H1 (cell line): ENCODE measurements at regions not wholly inside any gene's neighbourhood (a gene's known extent, or its start where the extent isn't known, plus 50 kb on each side); places are given as distances from the start of the nearest gene placed in this dataset.

Source experiments
- CTCF ChIA-PET: fragments of 300-600 bp; sonication (Branson Sonifier 250); formaldehyde crosslinking; loops from one replicate; lab custom pipeline; 2021; ENCODE audit not compliant: partially characterized antibody; lab: Charles Lee
- POLR2A ChIA-PET: fragments of 300-600 bp; sonication (Branson Sonifier 250); formaldehyde crosslinking; loops from one replicate; lab custom pipeline; 2021; ENCODE audit warnings: inconsistent platforms; ENCODE audit not compliant: partially characterized antibody; lab: Charles Lee
- DNase-seq, 2 experiments: peaks; one replicate each; pipeline versions ENCODE4 v3.0.0 to v3.0.0-alpha.2; 2010 to 2022; ENCODE audit warnings: low spot score in 2 of 2, low read depth in 1 of 2, mixed read lengths in 1 of 2
- FAIRE-seq: peaks from 2 replicates; lab custom pipeline; 2011; peaks lifted over from hg19 to GRCh38; lab: Jason Lieb, UNC
- H2AFZ ChIP-seq: 2 replicates; pipeline ENCODE4 v1.8.1; 2012; ENCODE audit warnings: low read length, inconsistent platforms
- H2AK5ac ChIP-seq: 2 replicates; pipeline ENCODE4 v1.6.1; 2013; ENCODE audit warnings: low read depth, low read length
- H2BK120ac ChIP-seq: replicated peaks from 2 replicates; pipeline ENCODE3; 2013; ENCODE audit warnings: low read depth, low read length, inconsistent platforms
- H2BK12ac ChIP-seq: 2 replicates; pipeline ENCODE4 v1.6.1; 2013; ENCODE audit warnings: low read depth, low read length
- H2BK15ac ChIP-seq: 2 replicates; pipeline ENCODE4 v1.6.1; 2013; ENCODE audit warnings: low read length
- H2BK20ac ChIP-seq: 2 replicates; pipeline ENCODE4 v1.6.1; 2013; ENCODE audit warnings: low read length
- H2BK5ac ChIP-seq: 2 replicates; pipeline ENCODE4 v1.6.1; 2013; ENCODE audit warnings: low read depth, low read length
- H3K14ac ChIP-seq: 2 replicates; pipeline ENCODE4 v1.6.1; 2013; ENCODE audit warnings: inconsistent platforms; ENCODE audit not compliant: insufficient read length
- H3K18ac ChIP-seq: 2 replicates; pipeline ENCODE4 v1.6.1; 2013; ENCODE audit warnings: low read length; ENCODE audit errors: extremely low read depth
- H3K23ac ChIP-seq: 2 replicates; pipeline ENCODE4 v1.6.1; 2013; ENCODE audit warnings: inconsistent platforms; ENCODE audit not compliant: insufficient read length
- H3K23me2 ChIP-seq: 2 replicates; pipeline ENCODE4 v1.6.1; 2013; ENCODE audit warnings: low read depth, low read length
- H3K27ac ChIP-seq: 2 replicates; pipeline ENCODE4 v1.6.1; 2011; ENCODE audit warnings: low read depth, low read length, inconsistent platforms
- H3K27me3 ChIP-seq, 4 experiments: replicated peaks in 1 of 4; 1 replicate in 1 of 4; 2 replicates in 3 of 4; pipeline versions ENCODE4 v1.6.1 to v1.8.1; 2011 to 2013; ENCODE audit warnings: low read length in 3 of 4, mild to moderate bottlenecking in 3 of 4, inconsistent platforms in 2 of 4, mixed read lengths in 2 of 4, moderate library complexity in 1 of 4; ENCODE audit not compliant: control insufficient read depth in 3 of 4, insufficient read depth in 3 of 4; ENCODE audit errors: extremely low read depth in 1 of 4
- H3K36me3 ChIP-seq, 4 experiments: 2 replicates each; pipeline versions ENCODE4 v1.6.1 to v1.8.1; 2011 to 2013; ENCODE audit warnings: mild to moderate bottlenecking in 4 of 4, low read length in 3 of 4, moderate library complexity in 2 of 4, control low read depth in 1 of 4, inconsistent platforms in 1 of 4; ENCODE audit not compliant: insufficient read depth in 4 of 4, control insufficient read depth in 2 of 4
- H3K4ac ChIP-seq: replicated peaks from 2 replicates; pipeline ENCODE3; 2013; ENCODE audit warnings: low read length, low read depth, mixed read lengths, inconsistent platforms; ENCODE audit not compliant: insufficient read length
- H3K4me1 ChIP-seq, 4 experiments: replicated peaks in 1 of 4; 1 replicate in 1 of 4; 2 replicates in 3 of 4; pipeline versions ENCODE4 v1.6.1 to v1.8.1; 2011 to 2013; ENCODE audit warnings: low read length in 3 of 4, inconsistent platforms in 2 of 4, mixed read lengths in 1 of 4; ENCODE audit not compliant: insufficient read depth in 4 of 4, control insufficient read depth in 3 of 4
- H3K4me2 ChIP-seq, 2 experiments: 2 replicates each; pipeline versions ENCODE4 v1.6.1 to v1.8.1; 2011 to 2013; ENCODE audit warnings: low read depth in 2 of 2, low read length in 2 of 2, control low read depth in 1 of 2, inconsistent platforms in 1 of 2, mild to moderate bottlenecking in 1 of 2; ENCODE audit not compliant: insufficient read depth in 1 of 2
- H3K4me3 ChIP-seq, 4 experiments: fragments of 200-600, 300-600 bp in 1 of 4; sonication (generic), shearing (Covaris generic), sonication (Bioruptor Twin) in 1 of 4; 2 replicates each; pipeline versions ENCODE4 v1.5.1 to v1.8.1; 2011 to 2016; ENCODE audit warnings: low read length in 4 of 4, low read depth in 3 of 4, control low read depth in 2 of 4, inconsistent platforms in 2 of 4, mild to moderate bottlenecking in 2 of 4, mixed read lengths in 1 of 4, moderate library complexity in 1 of 4; ENCODE audit not compliant: insufficient read depth in 2 of 4; ENCODE audit errors: extremely low read depth in 1 of 4
- H3K56ac ChIP-seq: replicated peaks from 2 replicates; pipeline ENCODE3; 2013; ENCODE audit warnings: low read depth, mild to moderate bottlenecking, mixed read lengths, low read length, inconsistent platforms; ENCODE audit not compliant: insufficient read length
- H3K79me1 ChIP-seq: 2 replicates; pipeline ENCODE4 v1.6.1; 2013; ENCODE audit warnings: low read depth, low read length, control low read depth
- H3K79me2 ChIP-seq, 2 experiments: 2 replicates each; pipeline versions ENCODE4 v1.6.1 to v1.8.1; 2012 to 2013; ENCODE audit warnings: low read length in 2 of 2, mild to moderate bottlenecking in 2 of 2, inconsistent platforms in 1 of 2; ENCODE audit not compliant: insufficient read depth in 2 of 2, control insufficient read depth in 1 of 2
- H3K9ac ChIP-seq, 4 experiments: replicated peaks in 1 of 4; 1 replicate in 1 of 4; 2 replicates in 3 of 4; pipeline versions ENCODE4 v1.6.1 to v1.8.1; 2011 to 2013; ENCODE audit warnings: low read depth in 3 of 4, low read length in 3 of 4, control low read depth in 2 of 4, mild to moderate bottlenecking in 2 of 4, moderate library complexity in 2 of 4, inconsistent platforms in 1 of 4; ENCODE audit errors: extremely low read depth in 1 of 4
- H3K9me3 ChIP-seq, 2 experiments: 2 replicates each; pipeline versions ENCODE4 v1.6.1 to v1.8.1; 2012 to 2013; ENCODE audit warnings: mild to moderate bottlenecking in 2 of 2, moderate library complexity in 2 of 2, control low read depth in 1 of 2, inconsistent platforms in 1 of 2, low read depth in 1 of 2, low read length in 1 of 2, mixed read lengths in 1 of 2; ENCODE audit not compliant: insufficient read depth in 2 of 2
- H4K20me1 ChIP-seq, 2 experiments: replicated peaks in 1 of 2; 2 replicates each; pipeline versions ENCODE3 to v1.8.1; 2011 to 2013; ENCODE audit warnings: inconsistent platforms in 2 of 2, low read length in 2 of 2, mild to moderate bottlenecking in 1 of 2; ENCODE audit not compliant: insufficient read depth in 2 of 2, control insufficient read depth in 1 of 2
- H4K5ac ChIP-seq: 2 replicates; pipeline ENCODE4 v1.6.1; 2013; ENCODE audit warnings: low read length, low read depth, mixed read lengths, inconsistent platforms; ENCODE audit not compliant: insufficient read length
- H4K8ac ChIP-seq: 2 replicates; pipeline ENCODE4 v1.8.0; 2013; ENCODE audit warnings: mild to moderate bottlenecking, moderate library complexity, low read length, inconsistent platforms; ENCODE audit not compliant: insufficient read depth; ENCODE audit errors: extremely low read depth
- H4K91ac ChIP-seq: replicated peaks from 2 replicates; pipeline ENCODE3; 2013; ENCODE audit warnings: low read length, mixed read lengths, inconsistent platforms; ENCODE audit not compliant: insufficient read length
- BACH1 ChIP-seq: IDR thresholded peaks from 2 replicates; pipeline ENCODE4 v1.6.1; 2012; ENCODE audit warnings: low read length, improper control_type of control experiment
- CREB1 ChIP-seq: IDR thresholded peaks from 2 replicates; pipeline ENCODE4 v1.6.1; 2012; ENCODE audit warnings: inconsistent platforms
- HDAC2 ChIP-seq, 2 experiments: fragments of 300-600 bp in 1 of 2; sonication (generic) in 1 of 2; IDR thresholded peaks; 2 replicates each; pipeline ENCODE4 v1.6.1; 2011 to 2012; ENCODE audit warnings: low read depth in 2 of 2, low read length in 2 of 2, mild to moderate bottlenecking in 2 of 2, moderate library complexity in 2 of 2, borderline replicate concordance in 1 of 2, inconsistent platforms in 1 of 2
- KDM1A ChIP-seq: fragments of 200-600, 300-600 bp; sonication (generic); IDR thresholded peaks from 2 replicates; pipeline ENCODE4 v1.7.1; 2016; ENCODE audit warnings: mild to moderate bottlenecking, low read length, borderline replicate concordance
- NANOG ChIP-seq: IDR thresholded peaks from 2 replicates; pipeline ENCODE4 v1.6.1; 2011; ENCODE audit warnings: low read length, low read depth, mild to moderate bottlenecking, inconsistent platforms; ENCODE audit not compliant: insufficient read depth, poor library complexity, severe bottlenecking
- RAD21 ChIP-seq, 2 experiments: IDR thresholded peaks in 1 of 2; conservative IDR thresholded peaks in 1 of 2; 2 replicates each; pipeline ENCODE4 v1.6.1; 2011; ENCODE audit warnings: low read depth in 2 of 2, low read length in 2 of 2, improper control_type of control experiment in 1 of 2, inconsistent platforms in 1 of 2, mild to moderate bottlenecking in 1 of 2, moderate library complexity in 1 of 2
- SP2 ChIP-seq: IDR thresholded peaks from 2 replicates; pipeline ENCODE4 v1.6.1; 2012; ENCODE audit warnings: mild to moderate bottlenecking, low read length, inconsistent platforms
- TAF7 ChIP-seq: optimal IDR thresholded peaks from 2 replicates; pipeline ENCODE3; 2011; ENCODE audit warnings: low read depth, mild to moderate bottlenecking, inconsistent platforms, low read length, moderate library complexity, borderline replicate concordance
- WGBS, 2 experiments: shearing (Covaris generic) in 1 of 2; methylation state at CpG; one replicate each; pipeline versions ENCODE4 v1.1.6 to v1.1.7; 2013 to 2015; ENCODE audit warnings: low lambda C conversion rate in 2 of 2, mixed read lengths in 2 of 2, inconsistent platforms in 1 of 2, low coverage in 1 of 2, missing lambda C conversion rate in 1 of 2; ENCODE audit not compliant: insufficient replicate concordance in 2 of 2, insufficient coverage in 1 of 2, insufficient read length in 1 of 2; ENCODE audit errors: extremely low coverage in 1 of 2, missing lambda C conversion rate in 1 of 2; 5-methylcytosine and 5-hydroxymethylcytosine counted together

GRCh38 chr6:113377362-113377942, 479.7 kb upstream of the MARCKS start:
- Histone ChIP-seq H3K4me3 (no peak overlapping the region), H3K4me2 (no peak overlapping the region), H3K4me1 (no peaks in the 10 kb centered on the region), H3K36me3 (no peaks in the 10 kb centered on the region), H3K27ac (no peak overlapping the region), H3K56ac (no peak overlapping the region), H3K9me3 (no peaks in the 10 kb centered on the region), H2BK12ac (no peak overlapping the region), H2AFZ (no peak overlapping the region), H3K23ac (no peak overlapping the region), H3K18ac (no peak overlapping the region), H3K27me3 (no peaks in the 10 kb centered on the region), H4K5ac (no peak overlapping the region), H2BK5ac (no peak overlapping the region), H3K4ac (no peak overlapping the region), H4K91ac (no peak overlapping the region), H2BK20ac (no peak overlapping the region), H2AK5ac (no peak overlapping the region), H4K20me1 (no peaks in the 10 kb centered on the region), H3K79me2 (no peaks in the 10 kb centered on the region), H3K14ac (no peak overlapping the region), H3K79me1 (no peaks in the 10 kb centered on the region), H3K9ac (no peak overlapping the region), H2BK120ac (no peak overlapping the region), H4K8ac (no peak overlapping the region), H2BK15ac (no peak overlapping the region), H3K23me2 (no peaks in the 10 kb centered on the region)
- no peak for TF ChIP-seq TAF7
- TF ChIP-seq HDAC2 (IDR thresholded peaks at IDR 0.05; ENCODE audit: borderline replicate concordance in 1 of 2, low read depth in 2 of 2, low read length in 2 of 2) = no peak
- no peak for TF ChIP-seq KDM1A
- TF ChIP-seq CREB1 = no peak
- no peak for TF ChIP-seq NANOG
- TF ChIP-seq RAD21 (IDR thresholded peaks at IDR 0.05 in 1 of 2, conservative IDR thresholded peaks at IDR 0.05 in 1 of 2; ENCODE audit: low read depth in 2 of 2, low read length in 2 of 2) = no peak
- no peak for TF ChIP-seq BACH1
- TF ChIP-seq SP2 = no peak
- 91% methylated on average over 4 of the region's 4 CpGs; no CpG with 5 or more reads in 1 of the 2 experiments for WGBS, 2 experiments
- ChIA-PET POLR2A (no interaction called here), CTCF (no interaction called here)
- FAIRE-seq = no peak
- no peak for DNase-seq
